ENCODE measurements at regions not wholly inside any gene's neighbourhood (a gene's known extent, or its start where the extent isn't known, plus 50 kb on each side); places are given as distances from the start of the nearest gene placed in this dataset.

DNA sequence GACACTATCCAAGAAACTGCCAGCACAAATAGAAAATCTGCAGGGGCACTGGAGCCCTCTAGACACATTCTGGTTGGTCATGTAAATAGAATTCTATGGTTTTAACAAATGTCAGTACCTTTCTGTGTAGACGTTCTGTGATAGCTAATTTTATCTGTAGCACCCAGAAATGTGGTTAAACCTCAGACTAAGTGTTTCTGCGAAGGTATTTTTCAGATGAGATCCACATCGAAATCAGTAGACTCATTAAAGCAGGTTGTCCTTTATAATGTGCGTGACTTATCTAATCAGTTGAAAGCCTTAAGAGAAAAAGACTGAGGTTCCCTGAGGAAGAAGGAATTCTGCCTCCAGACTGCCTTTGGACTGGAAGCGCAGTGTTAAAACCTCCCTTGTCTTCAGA lies 922.9 kb downstream of the EFNB2 start:
- TF ChIP-seq EZH2phosphoT487 (IDR thresholded peaks at IDR 0.05; ENCODE audit: borderline replicate concordance, low read length) = no peak
- TF ChIP-seq, protein P1, sequence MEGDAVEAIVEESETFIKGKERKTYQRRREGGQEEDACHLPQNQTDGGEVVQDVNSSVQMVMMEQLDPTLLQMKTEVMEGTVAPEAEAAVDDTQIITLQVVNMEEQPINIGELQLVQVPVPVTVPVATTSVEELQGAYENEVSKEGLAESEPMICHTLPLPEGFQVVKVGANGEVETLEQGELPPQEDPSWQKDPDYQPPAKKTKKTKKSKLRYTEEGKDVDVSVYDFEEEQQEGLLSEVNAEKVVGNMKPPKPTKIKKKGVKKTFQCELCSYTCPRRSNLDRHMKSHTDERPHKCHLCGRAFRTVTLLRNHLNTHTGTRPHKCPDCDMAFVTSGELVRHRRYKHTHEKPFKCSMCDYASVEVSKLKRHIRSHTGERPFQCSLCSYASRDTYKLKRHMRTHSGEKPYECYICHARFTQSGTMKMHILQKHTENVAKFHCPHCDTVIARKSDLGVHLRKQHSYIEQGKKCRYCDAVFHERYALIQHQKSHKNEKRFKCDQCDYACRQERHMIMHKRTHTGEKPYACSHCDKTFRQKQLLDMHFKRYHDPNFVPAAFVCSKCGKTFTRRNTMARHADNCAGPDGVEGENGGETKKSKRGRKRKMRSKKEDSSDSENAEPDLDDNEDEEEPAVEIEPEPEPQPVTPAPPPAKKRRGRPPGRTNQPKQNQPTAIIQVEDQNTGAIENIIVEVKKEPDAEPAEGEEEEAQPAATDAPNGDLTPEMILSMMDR (IDR thresholded peaks at IDR 0.05; ENCODE audit: low read depth, low read length, poor library complexity, severe bottlenecking) = no peak
